Tibial nerve (tissue), 4 donors: ENCODE measurements at regions not wholly inside any gene's neighbourhood (a gene's known extent, or its start where the extent isn't known, plus 50 kb on each side); places are given as distances from the start of the nearest gene placed in this dataset.

ENCODE experiments used
- EP300 ChIP-seq, 2 donors: sonication (generic); formaldehyde crosslinking; IDR thresholded peaks; one replicate each; pipeline ENCODE4 v1.6.1; 2017; ENCODE audit warnings: antibody characterized with exemption in 2 of 2, mild to moderate bottlenecking in 1 of 2
- POLR2A ChIP-seq, 2 donors: fragments of 450-650 bp; IDR thresholded peaks; one replicate each; pipeline ENCODE4 v1.6.1; 2017; ENCODE audit warnings: antibody characterized with exemption in 2 of 2, mild to moderate bottlenecking in 2 of 2, moderate library complexity in 2 of 2
- TF ChIP-seq, protein P1 (sequence below), 5 experiments: fragments of 200-600 bp in 3 of 5; fragments of 450-650 bp in 2 of 5; sonication (generic) in 3 of 5; IDR thresholded peaks; one replicate each; pipeline ENCODE4 v1.5.1; 2016 to 2019; ENCODE audit warnings: antibody characterized with exemption in 5 of 5, mild to moderate bottlenecking in 3 of 5, moderate library complexity in 2 of 5

DNA sequence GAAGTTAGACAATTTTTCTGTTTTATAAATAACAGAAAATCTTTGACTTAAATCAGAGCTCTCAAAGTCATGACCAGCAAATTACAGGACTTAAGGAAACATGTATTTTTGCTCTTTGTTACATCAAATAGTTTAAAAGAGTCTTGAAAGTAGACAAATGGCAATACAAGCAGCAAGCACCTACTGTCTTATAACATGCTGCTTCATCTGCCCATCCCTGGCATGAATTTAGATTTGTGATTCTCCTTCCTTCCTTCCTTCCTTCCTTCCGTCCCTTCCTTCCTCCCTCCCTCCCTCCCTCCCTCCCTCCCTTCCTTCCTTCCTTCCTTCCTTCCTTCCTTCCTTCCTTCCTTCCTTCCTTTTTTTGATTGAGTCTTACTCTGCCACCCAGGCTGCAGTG is 715.6 kb upstream of the FLRT2 start:
- TF ChIP-seq, protein P1, sequence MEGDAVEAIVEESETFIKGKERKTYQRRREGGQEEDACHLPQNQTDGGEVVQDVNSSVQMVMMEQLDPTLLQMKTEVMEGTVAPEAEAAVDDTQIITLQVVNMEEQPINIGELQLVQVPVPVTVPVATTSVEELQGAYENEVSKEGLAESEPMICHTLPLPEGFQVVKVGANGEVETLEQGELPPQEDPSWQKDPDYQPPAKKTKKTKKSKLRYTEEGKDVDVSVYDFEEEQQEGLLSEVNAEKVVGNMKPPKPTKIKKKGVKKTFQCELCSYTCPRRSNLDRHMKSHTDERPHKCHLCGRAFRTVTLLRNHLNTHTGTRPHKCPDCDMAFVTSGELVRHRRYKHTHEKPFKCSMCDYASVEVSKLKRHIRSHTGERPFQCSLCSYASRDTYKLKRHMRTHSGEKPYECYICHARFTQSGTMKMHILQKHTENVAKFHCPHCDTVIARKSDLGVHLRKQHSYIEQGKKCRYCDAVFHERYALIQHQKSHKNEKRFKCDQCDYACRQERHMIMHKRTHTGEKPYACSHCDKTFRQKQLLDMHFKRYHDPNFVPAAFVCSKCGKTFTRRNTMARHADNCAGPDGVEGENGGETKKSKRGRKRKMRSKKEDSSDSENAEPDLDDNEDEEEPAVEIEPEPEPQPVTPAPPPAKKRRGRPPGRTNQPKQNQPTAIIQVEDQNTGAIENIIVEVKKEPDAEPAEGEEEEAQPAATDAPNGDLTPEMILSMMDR (IDR thresholded peaks at IDR 0.05), result no peak
- TF ChIP-seq EP300 (IDR thresholded peaks at IDR 0.05) (no peak), POLR2A (IDR thresholded peaks at IDR 0.05) (no peak)
